NCI-H1694 treated with DMSO at 0.1 percent for 48 hours (cell line): ENCODE measurements at regions not wholly inside any gene's neighbourhood (a gene's known extent, or its start where the extent isn't known, plus 50 kb on each side); places are given as distances from the start of the nearest gene placed in this dataset.
"Not testable (repeated sequence)": the region's sequence is repeated elsewhere in the genome, so short reads cannot be mapped to it uniquely, and the experiment has no call there.

Experiments
- DNase-seq: peaks from one replicate; lab custom pipeline; 2025; lab: John Stamatoyannopoulos, UW

GRCh38 chr10:60615541-60615940, 162.7 kb upstream of the CDK1 start:
- DNase-seq, result no peak

- no peak for DNase-seq
These were observed 163.9 kb upstream of the CDK1 start for GRCh38 chr10:60614363-60614762.

- no peak for DNase-seq
These were observed 164.8 kb upstream of the CDK1 start for GRCh38 chr10:60613434-60613833.

- DNase-seq, result no peak
These were observed 167.0 kb upstream of the CDK1 start for GRCh38 chr10:60611291-60611747.

- peak; percentile 81 for DNase-seq
These were observed 170.9 kb upstream of the CDK1 start for GRCh38 chr10:60607372-60607771.

GRCh38 chr10:60606343-60607080, 171.8 kb upstream of the CDK1 start:
- peak; percentile 59 for DNase-seq

GRCh38 chr10:60605476-60605875, 172.8 kb upstream of the CDK1 start:
- DNase-seq, result no peak

- no peak for DNase-seq
These were observed 173.9 kb upstream of the CDK1 start for GRCh38 chr10:60604342-60604741.

GRCh38 chr10:60597513-60597912, 180.8 kb upstream of the CDK1 start:
- no peak for DNase-seq

GRCh38 chr10:60595852-60596251, 182.4 kb upstream of the CDK1 start:
- DNase-seq, result no peak

- DNase-seq, result no peak
These were observed 183.7 kb upstream of the CDK1 start for GRCh38 chr10:60594476-60595051.

- no peak for DNase-seq
These were observed 187.2 kb upstream of the CDK1 start for GRCh38 chr10:60591119-60591518.

- no peak for DNase-seq
These were observed 188.9 kb upstream of the CDK1 start for GRCh38 chr10:60589376-60589775.

GRCh38 chr10:60581782-60582181, 192.1 kb upstream of the ANK3 start:
- not testable (repeated sequence) for DNase-seq

GRCh38 chr10:60578217-60578616, 188.5 kb upstream of the ANK3 start:
- no peak for DNase-seq

GRCh38 chr10:60576130-60577069, 186.7 kb upstream of the ANK3 start:
- DNase-seq, result no peak

GRCh38 chr10:60575105-60575504, 185.4 kb upstream of the ANK3 start:
- no peak for DNase-seq

GRCh38 chr10:60574388-60574787, 184.7 kb upstream of the ANK3 start:
- DNase-seq, result no peak

GRCh38 chr10:60573336-60573735, 183.7 kb upstream of the ANK3 start:
- DNase-seq, result no peak

GRCh38 chr10:60572511-60573194, 183.0 kb upstream of the ANK3 start:
- peak; percentile 55 for DNase-seq

- no peak for DNase-seq
These were observed 181.2 kb upstream of the ANK3 start for GRCh38 chr10:60570896-60571295.

- DNase-seq, result no peak
These were observed 180.7 kb upstream of the ANK3 start for GRCh38 chr10:60570272-60570865.
